K562 (cell line): ENCODE measurements at regions not wholly inside any gene's neighbourhood (a gene's known extent, or its start where the extent isn't known, plus 50 kb on each side); places are given as distances from the start of the nearest gene placed in this dataset.
"Not testable (repeated sequence)": the region's sequence is repeated elsewhere in the genome, so short reads cannot be mapped to it uniquely, and the experiment has no call there.

Source experiments
- ATAC-seq: fragments of 200-7000 bp; cut with Tn5 transposase; 3 replicates; pipeline ENCODE4 v1.9.1; 2020; ENCODE audit warnings: moderate library complexity
- BruUV-seq: library from RNA; stranded (reverse); fragments of 400-500 nt; replicated peaks from 2 replicates; lab custom pipeline; 2021; lab: Mats Ljungman, UMichigan
- CTCF ChIA-PET: fragments of 300-600 bp; formaldehyde crosslinking; extraction: SDS; loops from one replicate; lab custom pipeline; 2021; ENCODE audit warnings: low intra/inter-chr PET ratio; lab: Yijun Ruan, JAX
- POLR2A ChIA-PET: fragments of 300-600, 350-650 bp; sonication (Branson Sonifier 250); formaldehyde crosslinking; extraction: SDS; loops from one replicate; lab custom pipeline; 2021; ENCODE audit warnings: antibody characterized with exemption, inconsistent platforms; lab: Yijun Ruan, JAX
- DNase-seq, 4 experiments: peaks; one replicate each; pipeline versions ENCODE4 v3.0.0 to v3.0.0-alpha.2; 2011 to 2018; ENCODE audit warnings: low spot score in 3 of 4, mixed read lengths in 3 of 4; ENCODE audit errors: extremely low read depth in 1 of 4
- FAIRE-seq: peaks from 2 replicates; lab custom pipeline; 2011; peaks lifted over from hg19 to GRCh38; lab: Jason Lieb, UNC
- H2AFZ ChIP-seq: 2 replicates; pipeline ENCODE4 v1.6.0; 2011; ENCODE audit warnings: low read depth, low read length, control low read depth, inconsistent platforms
- H3K27ac ChIP-seq: fragments of 200-600 bp; 3 replicates; pipeline ENCODE4 v1.8.0; 2011; ENCODE audit warnings: low read depth, mild to moderate bottlenecking, control low read depth, inconsistent platforms, low read length, moderate library complexity, mixed read lengths; ENCODE audit errors: extremely low read depth
- H3K27me3 ChIP-seq, 2 experiments: fragments of 300-600 bp in 1 of 2; 2 replicates in 1 of 2; 3 replicates in 1 of 2; pipeline versions ENCODE4 v1.6.0 to v1.8.0; 2011; ENCODE audit warnings: inconsistent platforms in 2 of 2, low read length in 2 of 2, mild to moderate bottlenecking in 1 of 2, mixed read lengths in 1 of 2, moderate library complexity in 1 of 2; ENCODE audit not compliant: control insufficient read depth in 2 of 2, insufficient read depth in 2 of 2
- H3K36me3 ChIP-seq: fragments of 300-600 bp; 3 replicates; pipeline ENCODE4 v1.8.0; 2011; ENCODE audit warnings: mild to moderate bottlenecking, low read length, inconsistent platforms; ENCODE audit not compliant: control insufficient read depth, insufficient read depth
- H3K4me1 ChIP-seq, 2 experiments: fragments of 200-600 bp in 1 of 2; replicated peaks in 1 of 2; 2 replicates in 1 of 2; 3 replicates in 1 of 2; pipeline versions ENCODE4 v1.5.1 to v1.8.0; 2011; ENCODE audit warnings: inconsistent platforms in 2 of 2, low read length in 2 of 2, mild to moderate bottlenecking in 1 of 2, mixed read lengths in 1 of 2, moderate library complexity in 1 of 2; ENCODE audit not compliant: control insufficient read depth in 2 of 2, insufficient read depth in 2 of 2
- H3K4me2 ChIP-seq: 2 replicates; pipeline ENCODE4 v1.6.1; 2011; ENCODE audit warnings: low read length, control low read depth, inconsistent platforms, mixed read lengths; ENCODE audit not compliant: insufficient read depth
- H3K4me3 ChIP-seq: fragments of 200-600 bp; sonication (generic), shearing (Covaris generic); 2 replicates; pipeline ENCODE4 v1.5.1; 2016; ENCODE audit warnings: control low read depth, inconsistent platforms
- H3K79me2 ChIP-seq: fragments of 200-600 bp; 3 replicates; pipeline ENCODE4 v1.8.0; 2011; ENCODE audit warnings: low read length, inconsistent platforms; ENCODE audit not compliant: control insufficient read depth, insufficient read depth
- H3K9ac ChIP-seq, 2 experiments: 2 replicates each; pipeline versions ENCODE4 v1.6.0 to v1.6.1; 2011; ENCODE audit warnings: low read depth in 2 of 2, low read length in 2 of 2, control low read depth in 1 of 2, inconsistent platforms in 1 of 2, mild to moderate bottlenecking in 1 of 2, mixed read lengths in 1 of 2; ENCODE audit not compliant: insufficient read depth in 1 of 2
- H3K9me1 ChIP-seq: one replicate; pipeline ENCODE4 v1.6.0; 2011; ENCODE audit warnings: inconsistent platforms, mild to moderate bottlenecking, low read length, moderate library complexity; ENCODE audit not compliant: control insufficient read depth, insufficient read depth
- H3K9me3 ChIP-seq: replicated peaks from 2 replicates; pipeline ENCODE4 v1.5.1; 2011; ENCODE audit warnings: low read depth, low read length, inconsistent platforms; ENCODE audit not compliant: control insufficient read depth, insufficient read depth
- H4K20me1 ChIP-seq: replicated peaks from 2 replicates; pipeline ENCODE4 v1.6.1; 2011; ENCODE audit warnings: low read length, inconsistent platforms, mixed read lengths; ENCODE audit not compliant: control insufficient read depth, insufficient read depth
- CEBPB ChIP-seq: fragments of 450-650 bp; IDR thresholded peaks from 2 replicates; pipeline ENCODE4 v1.6.1; 2016; ENCODE audit warnings: missing genetic modification characterization, missing compliant biosample characterization
- FOXK2 ChIP-seq, 2 experiments: fragments of 450-650 bp; IDR thresholded peaks in 1 of 2; conservative IDR thresholded peaks in 1 of 2; 2 replicates each; pipeline ENCODE4 v1.6.1; 2016; ENCODE audit warnings: low read depth in 2 of 2, mild to moderate bottlenecking in 1 of 2
- NCOA4 ChIP-seq: fragments of 450-650 bp; IDR thresholded peaks from 2 replicates; pipeline ENCODE4 v1.6.1; 2018; ENCODE audit warnings: mild to moderate bottlenecking; ENCODE audit not compliant: partially characterized antibody
- NUFIP1 ChIP-seq: fragments of 450-650 bp; IDR thresholded peaks from 2 replicates; pipeline ENCODE4 v1.6.1; 2018; ENCODE audit not compliant: partially characterized antibody
- PHTF2 ChIP-seq: fragments of 250-450 bp; sonication (Bioruptor Pico); IDR thresholded peaks from 2 replicates; pipeline ENCODE4 v1.5.0; 2021; ENCODE audit warnings: mild to moderate bottlenecking
- POLR2G ChIP-seq: fragments of 200-400 bp; formaldehyde crosslinking; IDR thresholded peaks from 2 replicates; pipeline ENCODE4 v1.6.1; 2017; ENCODE audit warnings: low read depth, mild to moderate bottlenecking, antibody characterized with exemption, low read length, moderate library complexity
- POU5F1 ChIP-seq: fragments of 150-350 bp; IDR thresholded peaks from 2 replicates; pipeline ENCODE4 v1.6.1; 2014; ENCODE audit warnings: borderline replicate concordance, low read length, low read depth, mild to moderate bottlenecking; ENCODE audit not compliant: partially characterized antibody
- SNIP1 ChIP-seq: fragments of 450-650 bp; IDR thresholded peaks from 2 replicates; pipeline ENCODE4 v1.7.1; 2017; ENCODE audit warnings: low read depth, mild to moderate bottlenecking
- WGBS: fragments of 100-300 bp; shearing (Covaris generic); methylation state at CpG from one replicate; pipeline ENCODE4 v1.1.6; 2016; ENCODE audit warnings: low coverage, mixed read lengths; ENCODE audit not compliant: insufficient coverage; ENCODE audit errors: missing lambda C conversion rate; 5-methylcytosine and 5-hydroxymethylcytosine counted together
- in situ Hi-C: fragments of 300-500 bp; cut with MboI; formaldehyde crosslinking; loops from 4 replicates; pipeline ENCODE4 v1.15.0; 2018; ENCODE audit warnings: inconsistent platforms, mixed read lengths
- intact Hi-C: fragments of 100-400 bp; cut with micrococcal nuclease; formaldehyde crosslinking; loops from 2 replicates; pipeline ENCODE4 v1.14.2; 2022

DNA sequence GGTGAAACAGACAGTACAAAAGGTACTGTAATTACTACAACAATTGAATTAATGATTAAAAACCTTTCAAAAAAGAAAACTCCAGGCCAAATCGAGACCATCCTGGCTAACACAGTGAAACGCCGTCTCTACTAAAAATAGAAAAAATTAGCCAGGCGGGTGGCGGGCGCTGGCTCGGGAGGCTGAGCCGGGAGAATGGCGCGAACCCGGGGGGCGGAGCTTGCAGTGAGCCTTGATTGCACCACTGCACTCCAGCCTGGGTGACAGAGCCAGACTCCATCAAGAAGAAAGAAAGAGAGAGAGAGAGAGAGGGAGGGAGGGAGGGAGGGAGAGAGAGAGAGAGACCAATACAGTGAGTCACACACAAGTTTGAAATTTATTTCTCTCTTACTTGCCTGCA, 111.0 kb upstream of the NLGN1 start:
- POLR2A ChIA-PET, FAIRE-seq, H3K27ac ChIP-seq, BruUV-seq, H3K4me1 ChIP-seq, H4K20me1 ChIP-seq, H3K4me3 ChIP-seq, H3K27me3 ChIP-seq, H3K36me3 ChIP-seq, H3K9me1 ChIP-seq, H3K79me2 ChIP-seq, H3K9me3 ChIP-seq, CTCF ChIA-PET, intact Hi-C loops, in situ Hi-C loops: not testable (repeated sequence)
- Histone ChIP-seq H3K4me2 (peak overlapping the region; percentile 18; the same call in 1 of the 2 replicates), H2AFZ (peak overlapping the region; percentile 78), H3K9ac (peak overlapping the region in 1 of 2 experiments; percentile 45; a peak in 1 of 4 replicates)
- ATAC-seq (peak; percentile 93), DNase-seq (peak in 1 of 4 experiments; percentile 54)
- TF ChIP-seq POLR2G (0 out of 2 replicates have a peak, but pooled peaks have one; percentile 22), CEBPB (tag) (peak; percentile 46; the same call in 1 of the 2 replicates)
- WGBS, result 2% methylated on average over 12 of the region's 12 CpGs

DNA sequence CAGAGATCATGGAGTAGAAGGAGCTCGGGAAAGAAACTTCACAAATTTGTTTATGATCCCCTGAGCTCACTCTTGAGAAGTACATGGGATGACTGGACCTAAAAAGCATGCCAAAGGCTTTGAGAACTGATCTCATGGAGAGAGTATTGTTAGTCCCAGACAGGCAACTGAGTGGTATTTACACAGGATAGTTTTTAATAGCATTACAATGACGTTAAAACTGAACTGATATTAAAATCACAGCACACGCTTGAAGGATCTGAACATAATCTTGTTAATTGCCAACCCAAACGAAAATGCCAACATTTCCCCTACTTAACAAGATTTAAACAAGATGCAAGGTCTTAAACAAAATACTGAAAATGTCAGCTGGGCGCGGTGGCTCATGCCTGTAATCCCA, 113.2 kb upstream of the NLGN1 start:
- Histone ChIP-seq H3K9me3 (no peaks in the 10 kb centered on the region), H3K9me1 (no peaks in the 10 kb centered on the region), H4K20me1 (no peaks in the 10 kb centered on the region), H3K27me3 (no peaks in the 10 kb centered on the region), H3K79me2 (no peaks in the 10 kb centered on the region), H3K9ac (no peak overlapping the region), H3K36me3 (no peaks in the 10 kb centered on the region), H3K27ac (no peak overlapping the region), H3K4me2 (no peak overlapping the region), H3K4me1 (no peaks in the 10 kb centered on the region), H2AFZ (no peak overlapping the region), H3K4me3 (no peak overlapping the region)
- intact Hi-C loops (no loop called here), in situ Hi-C loops (no loop called here)
- WGBS, result 5% methylated on average over 6 of the region's 6 CpGs
- no peak for DNase-seq
- CTCF ChIA-PET, result no interaction called here
- no peak for ATAC-seq
- POLR2A ChIA-PET, result no interaction called here
- BruUV-seq, result no TSS peak
- FAIRE-seq, result no peak
- TF ChIP-seq POU5F1, result no peak
- no peak for TF ChIP-seq FOXK2 (conservative IDR thresholded peaks at IDR 0.05 in 1 of 2, IDR thresholded peaks at IDR 0.05 in 1 of 2; ENCODE audit: low read depth in 2 of 2)
- TF ChIP-seq NCOA4, result no peak
- TF ChIP-seq SNIP1, result no peak
- TF ChIP-seq PHTF2 (CRISPR knock-in tag), result no peak
- no peak for TF ChIP-seq NUFIP1
- TF ChIP-seq, all 486 proteins: peak for 0
